ENCODE measurements at regions not wholly inside any gene's neighbourhood (a gene's known extent, or its start where the extent isn't known, plus 50 kb on each side); places are given as distances from the start of the nearest gene placed in this dataset.

DNA sequence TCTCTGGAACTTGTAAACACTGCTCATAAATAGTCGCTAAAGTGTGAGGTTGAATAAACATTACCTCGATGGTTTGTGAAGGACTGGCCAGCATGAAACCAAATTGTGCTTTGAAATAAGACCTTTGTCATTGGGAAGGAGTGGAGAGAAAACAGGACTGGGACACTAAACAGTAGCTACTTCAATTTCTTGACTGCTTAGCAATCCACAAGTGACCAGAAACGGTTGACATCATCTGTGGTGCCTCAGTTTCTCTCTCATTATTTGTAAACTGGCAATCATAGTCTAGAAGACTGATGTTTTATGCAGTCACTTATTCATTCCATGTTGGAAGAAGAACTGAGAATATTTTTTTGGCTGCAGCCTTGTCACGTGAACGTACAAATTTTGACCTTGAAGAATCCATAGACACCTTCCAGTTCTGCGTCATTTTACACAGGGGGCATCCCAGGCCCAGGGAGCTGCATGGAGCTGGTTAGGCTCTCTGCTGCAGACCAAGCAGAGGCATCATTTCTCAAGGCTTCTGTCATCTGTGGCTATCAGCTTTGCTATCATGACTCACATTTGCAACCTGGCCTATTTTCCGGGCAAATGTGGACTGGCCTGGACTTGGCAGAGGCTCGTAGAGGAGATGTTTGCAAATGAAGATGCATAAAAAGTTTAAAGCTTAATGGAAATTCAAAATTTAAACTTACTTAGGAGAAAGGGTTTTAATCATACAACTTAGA lies 391.8 kb downstream of the FGF9 start:
- DNase-seq, result no peak

DNA sequence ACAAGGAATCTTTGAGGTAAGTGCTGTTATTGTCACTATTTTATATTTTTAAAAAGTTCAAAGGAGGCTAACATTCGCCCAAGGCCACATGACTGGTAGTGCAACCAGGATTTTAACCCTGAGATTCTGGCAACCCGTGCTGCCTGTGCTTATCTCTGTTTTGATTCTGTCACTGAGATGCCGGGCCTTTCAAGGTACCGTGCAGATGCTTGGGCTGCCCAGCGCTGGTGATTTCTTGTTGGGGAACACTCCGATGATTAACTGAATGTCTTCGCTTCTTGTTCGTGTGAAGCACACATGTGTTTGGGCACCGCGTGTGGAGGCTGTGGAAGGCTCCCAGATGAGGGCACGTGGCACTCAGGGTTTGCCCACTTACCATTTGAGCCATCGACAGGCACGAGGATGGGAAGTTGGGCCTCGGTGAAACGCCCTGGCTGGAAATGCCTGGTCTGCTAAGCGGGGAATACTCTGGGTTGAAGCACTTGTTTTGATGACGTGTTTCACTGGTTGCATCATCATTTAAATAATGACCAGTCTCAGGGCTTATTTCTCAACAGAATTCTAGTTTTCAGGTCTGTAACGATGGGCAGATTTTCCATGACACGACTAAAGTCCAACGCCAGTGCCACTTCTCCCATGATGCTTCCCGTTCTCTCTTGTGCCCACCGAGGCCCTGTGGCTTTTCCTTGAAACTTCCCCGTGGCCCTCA lies 392.7 kb downstream of the FGF9 start:
- no peak for DNase-seq

DNA sequence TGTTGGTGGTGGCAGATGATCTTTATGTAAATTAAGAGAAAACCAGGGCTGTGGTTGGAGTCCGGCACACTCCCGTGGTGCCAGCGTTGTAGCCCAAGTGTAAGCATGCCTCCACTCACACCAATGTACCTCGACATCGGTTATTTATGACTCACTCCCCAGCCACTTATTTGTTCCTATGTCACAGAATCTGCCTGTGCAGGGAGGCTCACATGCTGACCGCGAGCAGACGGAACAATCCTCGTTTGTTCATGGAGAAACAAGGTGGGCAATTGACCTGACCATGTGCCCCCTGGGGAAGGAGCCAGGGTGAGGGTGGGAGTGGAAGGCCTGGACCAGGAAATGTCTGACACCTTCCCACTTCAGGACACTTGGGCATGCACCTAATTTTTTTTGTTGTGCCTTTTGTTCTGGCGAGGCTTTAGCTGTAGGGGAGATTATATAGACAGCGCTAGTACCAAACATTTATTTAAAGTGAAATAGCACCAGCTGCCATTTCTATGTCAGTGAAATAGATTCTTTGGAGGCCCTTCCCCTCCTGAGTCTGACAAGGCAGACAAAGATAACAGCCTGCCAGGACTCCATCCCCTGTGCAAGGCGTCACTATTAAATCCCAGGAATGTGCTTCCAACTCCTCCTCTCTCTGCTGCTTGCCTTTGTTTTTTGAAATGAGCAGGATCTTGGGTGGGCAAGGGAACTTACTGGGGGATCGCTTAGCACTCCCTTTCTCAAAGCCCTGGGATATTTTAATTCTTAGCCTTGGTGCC lies 394.2 kb downstream of the FGF9 start:
- DNase-seq, result no peak

- DNase-seq, result no peak
These were observed 402.8 kb downstream of the FGF9 start for GRCh38 chr13:22073718-22074117.

- DNase-seq, result no peak
These were observed 403.5 kb downstream of the FGF9 start for GRCh38 chr13:22074403-22074802.

DNA sequence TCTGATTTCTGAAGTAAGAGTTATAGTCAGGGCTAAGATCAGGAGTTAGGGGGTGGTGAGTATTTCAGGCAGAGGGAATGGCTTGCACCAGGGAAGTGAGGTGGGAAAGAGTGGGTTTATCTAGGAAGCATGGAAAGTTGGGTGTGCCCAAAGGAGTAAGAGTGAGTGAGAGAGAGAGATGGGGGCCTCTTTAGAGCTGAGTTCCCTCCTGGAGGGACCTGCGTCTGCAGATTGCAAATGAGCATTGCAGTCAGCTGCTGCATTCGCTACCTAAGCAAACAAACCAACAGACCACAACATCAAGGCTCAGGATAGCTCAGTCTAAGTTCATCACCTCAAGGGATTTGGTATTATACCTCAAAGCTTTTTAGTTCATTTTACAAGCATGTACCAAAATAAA lies 405.8 kb downstream of the FGF9 start:
- no peak for DNase-seq

GRCh38 chr13:22077205-22077683 lies 406.4 kb downstream of the FGF9 start:
- DNase-seq, result no peak

GRCh38 chr13:22077764-22078163 lies 406.9 kb downstream of the FGF9 start:
- DNase-seq, result no peak

DNA sequence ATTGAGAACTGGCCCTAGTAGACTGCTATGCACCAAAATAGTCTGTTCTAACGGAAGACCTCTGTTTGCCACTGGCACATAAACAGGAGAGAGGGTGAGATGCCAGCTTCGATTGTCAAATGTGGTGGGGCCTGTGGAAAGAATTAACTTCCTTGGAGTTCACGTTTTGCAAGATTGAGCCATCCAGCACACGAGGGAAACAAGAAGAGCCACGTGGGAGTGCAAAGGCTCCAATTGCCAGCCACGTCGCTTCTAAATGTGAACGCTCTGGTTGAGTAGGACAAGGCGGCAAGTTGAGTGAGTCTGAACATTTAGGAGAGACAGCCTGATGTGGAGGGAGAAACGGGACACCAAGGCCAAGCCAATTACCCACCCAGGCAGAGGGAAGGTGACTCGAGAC lies 409.1 kb downstream of the FGF9 start:
- DNase-seq, result no peak

DNA sequence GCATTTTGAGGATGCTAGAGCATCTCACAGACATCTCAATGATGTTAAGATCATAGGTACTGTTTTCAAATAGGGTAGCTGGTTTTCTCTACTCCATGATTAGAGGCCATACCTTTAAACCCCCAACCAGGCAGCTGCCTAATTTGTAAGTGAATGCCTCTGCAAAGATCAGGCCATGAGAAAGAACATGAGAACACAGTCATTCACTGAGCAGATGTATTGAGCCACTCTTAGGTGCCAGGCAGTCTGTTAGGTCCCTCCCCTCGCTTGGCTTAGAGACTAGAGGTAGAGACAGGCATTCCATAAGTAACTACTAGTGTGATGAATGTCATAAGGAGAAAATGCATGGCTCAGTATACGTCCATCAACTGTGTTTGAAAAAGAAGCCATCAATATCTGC lies 410.0 kb downstream of the FGF9 start:
- DNase-seq, result no peak

GRCh38 chr13:22081430-22081829 lies 410.6 kb downstream of the FGF9 start:
- DNase-seq, result no peak

GRCh38 chr13:22082030-22082429 lies 411.2 kb downstream of the FGF9 start:
- DNase-seq, result no peak

- DNase-seq, result no peak
These were observed 411.7 kb downstream of the FGF9 start for GRCh38 chr13:22082437-22083100.

- no peak for DNase-seq
These were observed 414.1 kb downstream of the FGF9 start for GRCh38 chr13:22085001-22085400.

DNA sequence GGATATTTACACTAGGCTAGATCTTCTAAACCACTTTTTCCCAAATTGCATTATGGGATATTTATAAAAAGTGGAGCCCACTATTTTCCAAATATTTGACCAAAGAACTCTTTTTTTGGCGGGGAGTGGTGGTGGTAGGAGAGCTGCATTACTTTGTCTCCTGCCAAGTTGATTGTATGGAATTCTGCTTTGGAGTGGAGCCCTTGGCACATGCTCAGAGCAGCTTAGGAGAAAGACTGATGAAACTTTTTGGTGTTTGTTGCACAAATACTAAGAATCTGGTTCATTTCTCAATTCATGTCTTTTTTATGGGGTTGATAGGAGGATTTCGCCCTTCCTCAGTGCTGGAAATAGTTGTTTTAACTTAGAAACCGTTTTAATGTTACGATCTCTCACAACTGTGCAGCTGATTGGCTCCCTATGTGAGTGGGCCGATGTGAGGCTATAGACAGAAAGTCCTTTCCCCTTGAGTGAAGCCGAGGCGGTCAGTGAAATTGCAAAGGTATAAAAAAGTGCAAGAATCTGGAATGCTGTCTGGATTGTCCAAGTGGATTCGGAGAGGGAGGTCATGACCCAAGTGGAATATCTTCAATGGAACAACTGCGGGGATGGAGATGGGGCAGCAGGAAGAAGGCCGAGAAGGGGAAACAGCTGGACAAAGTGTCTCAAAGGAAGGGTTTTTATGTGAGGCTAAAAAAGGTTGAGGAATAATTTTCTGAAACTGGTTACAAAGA lies 415.9 kb downstream of the FGF9 start:
- DNase-seq, result no peak

DNA sequence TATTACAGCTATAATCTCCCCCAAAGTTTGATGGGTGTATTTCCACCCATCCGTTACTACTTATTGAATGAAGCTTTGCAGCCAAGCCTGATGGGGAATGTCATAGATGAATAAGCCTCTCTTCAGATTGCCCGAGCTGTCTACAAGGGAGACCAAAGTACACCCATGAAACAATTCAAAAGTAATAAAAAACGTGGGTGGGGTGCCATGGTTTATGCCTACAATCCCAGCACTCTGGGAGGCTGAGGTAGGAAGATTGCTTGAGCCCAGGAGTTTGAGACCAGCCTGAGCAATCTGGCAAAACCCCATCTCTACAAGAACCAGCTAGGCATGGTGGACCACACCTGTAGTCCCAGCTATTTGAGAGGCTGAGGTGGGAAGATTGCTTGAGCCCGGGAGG lies 419.2 kb downstream of the FGF9 start:
- DNase-seq, result no peak

- DNase-seq, result no peak
These were observed 420.5 kb downstream of the FGF9 start for GRCh38 chr13:22091222-22091970.

DNA sequence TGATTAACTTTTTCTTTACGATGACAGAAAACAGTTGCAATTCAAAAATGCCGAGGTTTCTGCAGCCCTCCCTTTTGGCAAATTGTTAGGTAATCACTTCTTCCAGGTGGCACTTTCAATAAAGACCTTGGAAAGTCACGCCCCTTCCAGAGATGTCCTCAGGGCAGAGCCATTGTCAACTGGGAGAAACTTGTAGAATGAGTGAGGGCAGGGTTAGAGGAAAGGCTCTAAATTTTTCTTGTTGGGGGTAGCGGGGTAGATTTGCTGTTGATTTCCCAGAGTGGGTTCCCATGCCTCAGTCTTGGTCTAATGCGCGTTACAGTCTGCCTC lies 421.1 kb downstream of the FGF9 start:
- DNase-seq, result no peak

DNA sequence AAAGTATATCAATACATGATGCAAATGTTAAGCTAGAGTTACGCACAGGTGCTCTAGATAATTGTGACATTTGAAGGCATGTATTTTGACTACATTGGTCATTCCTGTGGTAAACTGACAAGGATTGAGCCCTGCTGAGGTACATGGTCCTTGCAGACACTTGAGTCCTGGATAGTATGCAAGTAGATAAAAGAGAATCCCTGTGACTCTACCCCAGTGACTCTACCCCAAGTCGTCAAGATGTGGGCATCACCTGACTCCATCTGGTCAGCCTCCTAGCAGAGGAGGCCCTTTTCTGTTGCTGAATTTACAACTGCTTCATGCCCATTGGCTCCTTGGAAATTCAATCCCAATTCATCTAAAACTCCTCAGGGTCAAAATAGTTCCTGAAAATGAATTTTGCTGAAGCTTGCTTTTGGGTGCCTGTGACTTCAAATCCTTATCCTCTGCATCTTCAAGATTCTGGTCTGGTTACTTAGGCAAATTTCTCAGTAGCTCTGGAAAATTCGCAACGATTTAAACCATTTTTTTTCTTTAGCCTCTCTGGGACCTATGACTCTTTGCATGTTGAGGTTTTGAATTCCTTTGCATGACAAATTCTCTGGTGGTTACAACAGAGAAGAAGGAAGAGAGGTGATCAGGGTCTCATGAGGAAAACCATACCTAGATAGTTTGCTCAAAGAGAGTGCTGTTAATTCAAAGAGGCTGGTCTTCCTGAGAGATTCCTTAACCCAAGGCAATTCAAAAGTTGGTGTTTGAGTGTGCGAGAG lies 422.1 kb downstream of the FGF9 start:
- no peak for DNase-seq

GRCh38 chr13:22095794-22096193 lies 424.9 kb downstream of the FGF9 start:
- DNase-seq, result no peak

DNA sequence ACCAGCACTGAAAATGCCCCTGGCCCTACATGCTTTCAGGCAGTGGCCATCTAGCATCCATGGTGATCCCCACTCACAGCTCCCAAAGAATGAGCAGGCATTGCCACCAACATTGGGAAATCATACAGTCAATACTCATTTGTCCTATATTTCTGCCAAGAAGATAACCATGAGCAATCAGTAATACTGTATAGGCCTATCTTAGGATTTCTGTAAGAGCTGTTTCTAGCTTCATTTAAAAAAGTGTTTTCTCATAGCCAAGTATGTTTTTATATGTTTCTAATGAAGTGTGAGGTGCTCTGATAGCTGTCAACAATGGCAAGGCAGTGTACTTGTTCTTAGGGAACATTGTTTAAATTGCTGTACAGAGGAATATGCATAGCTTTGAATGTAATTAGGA lies 428.7 kb downstream of the FGF9 start:
- no peak for DNase-seq

Data from activated gamma-delta T cell (primary cell).